Stimulated activated CD4-positive, alpha-beta T cell treated with anti-CD3 and anti-CD28 coated beads, Interleukin-12 subunit alpha, Interleukin-12 subunit beta, amount 100 ng/mL, for 4 hours (primary cell): ENCODE measurements at regions not wholly inside any gene's neighbourhood (a gene's known extent, or its start where the extent isn't known, plus 50 kb on each side); places are given as distances from the start of the nearest gene placed in this dataset.

Experiments
- DNase-seq: peaks from one replicate; pipeline ENCODE4 v3.0.0-alpha.2; 2020

DNA sequence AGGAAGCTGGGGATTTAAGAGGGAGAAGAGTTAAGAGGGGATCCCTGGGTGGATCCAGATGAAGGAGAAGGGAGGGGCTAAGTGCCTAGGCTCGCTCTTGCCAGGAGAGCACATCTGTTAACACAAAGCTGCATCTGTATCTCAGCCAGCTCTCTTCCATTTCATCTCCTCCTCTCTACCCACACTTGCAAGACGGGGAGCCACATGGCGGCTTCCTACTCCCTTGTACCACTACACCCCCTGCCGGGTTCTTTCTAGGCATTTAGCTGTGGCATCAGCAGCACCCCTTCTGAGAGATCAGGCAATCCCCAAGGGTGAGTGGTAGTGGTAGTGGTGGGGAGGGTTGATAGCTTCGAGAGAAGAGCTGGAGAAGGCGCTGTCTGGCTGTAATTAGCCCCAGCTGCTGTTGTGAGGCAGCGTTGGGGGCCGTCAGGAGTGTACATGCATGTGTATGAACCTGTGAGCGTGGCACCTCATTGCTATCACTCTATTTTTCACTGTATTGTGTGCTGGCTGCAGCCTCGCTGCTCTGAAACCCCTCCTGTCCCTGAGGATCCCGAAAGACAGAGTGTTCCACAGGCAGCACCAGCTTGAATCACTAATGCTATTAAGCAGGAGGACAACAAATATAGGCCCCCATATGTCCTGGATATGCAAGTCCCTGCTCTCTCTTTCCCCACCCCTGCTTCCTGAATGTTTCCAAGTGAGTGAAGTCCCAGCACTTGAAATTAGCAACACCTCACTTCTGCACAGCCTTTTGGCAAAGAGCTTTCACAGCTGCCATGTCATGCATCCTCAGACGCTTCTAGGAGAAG is 73.7 kb downstream of the RTL9 start:
- no peak for DNase-seq

DNA sequence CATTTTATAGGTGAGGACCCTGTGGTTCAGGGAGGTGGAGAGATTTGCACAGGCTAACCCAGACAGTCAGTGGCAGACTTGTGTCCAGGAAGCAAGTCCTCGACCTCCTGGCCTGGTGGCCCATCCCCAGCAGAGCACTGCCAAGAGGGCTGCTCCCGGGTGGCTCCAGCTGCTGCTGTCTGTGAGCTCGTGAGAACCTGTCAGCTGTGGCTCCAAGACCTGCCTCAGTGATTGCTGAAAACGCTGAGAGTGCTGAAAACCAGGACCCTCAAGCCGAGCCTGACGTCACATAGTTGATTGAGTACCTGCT is 74.2 kb downstream of the RTL9 start:
- no peak for DNase-seq

DNA sequence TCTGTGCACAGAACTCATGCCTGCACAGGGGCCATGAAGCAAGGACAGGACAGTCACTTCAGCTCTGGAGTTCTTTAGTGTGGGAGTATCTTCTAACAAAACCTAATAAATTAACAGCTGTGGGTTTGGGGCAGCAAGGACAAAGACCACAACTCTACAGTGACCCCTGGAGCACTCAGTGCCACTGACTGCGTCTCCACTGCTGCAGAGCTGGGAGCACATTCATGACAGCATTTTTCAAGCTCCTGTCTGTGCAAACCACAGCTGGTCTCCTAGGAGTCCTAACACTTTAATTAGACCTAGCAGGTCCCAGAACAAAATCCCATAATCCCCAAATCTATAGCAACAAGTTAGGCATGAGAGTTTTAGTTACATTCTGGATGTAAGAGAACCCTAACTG is 76.5 kb downstream of the RTL9 start:
- no peak for DNase-seq

DNA sequence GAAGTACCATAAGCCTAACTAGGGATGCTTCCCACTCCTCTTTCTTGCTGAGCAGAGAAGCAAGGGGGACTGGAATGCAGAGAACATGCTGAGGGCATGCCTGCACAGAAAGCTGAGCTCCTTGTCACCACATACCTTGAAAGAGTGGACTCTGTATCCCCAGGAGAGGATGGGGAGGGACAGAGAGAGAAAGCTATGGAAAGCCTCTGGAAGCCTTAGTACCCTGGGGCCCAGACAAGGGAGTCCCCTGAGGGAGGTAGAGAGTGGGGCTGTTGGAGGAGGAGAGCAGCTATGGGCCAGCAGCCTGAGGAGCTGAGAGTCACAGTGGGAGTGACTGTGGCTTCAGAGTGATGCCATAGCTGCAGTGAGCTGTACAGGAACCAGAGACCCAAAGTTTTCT is 77.9 kb downstream of the RTL9 start:
- DNase-seq, result no peak

DNA sequence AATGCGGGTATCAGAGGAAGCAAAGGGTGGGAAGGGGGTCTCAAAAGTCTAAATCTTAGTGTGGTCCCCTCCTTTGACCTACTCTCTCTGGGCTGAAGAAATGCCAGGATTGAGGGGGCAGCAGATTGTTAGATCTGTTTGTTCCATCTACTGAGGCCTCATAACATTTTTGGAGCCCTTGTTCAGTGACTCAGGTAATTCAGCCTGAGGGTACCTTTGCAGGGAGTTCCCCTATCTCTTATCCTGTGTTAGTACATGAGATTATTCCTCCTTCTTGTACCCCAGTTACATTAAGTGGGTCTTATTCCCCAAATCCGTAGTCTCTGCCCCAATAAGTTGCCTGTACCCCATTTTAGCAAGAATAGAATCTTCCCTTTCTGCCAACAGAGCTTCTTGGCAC is 79.0 kb downstream of the RTL9 start:
- DNase-seq, result no peak

DNA sequence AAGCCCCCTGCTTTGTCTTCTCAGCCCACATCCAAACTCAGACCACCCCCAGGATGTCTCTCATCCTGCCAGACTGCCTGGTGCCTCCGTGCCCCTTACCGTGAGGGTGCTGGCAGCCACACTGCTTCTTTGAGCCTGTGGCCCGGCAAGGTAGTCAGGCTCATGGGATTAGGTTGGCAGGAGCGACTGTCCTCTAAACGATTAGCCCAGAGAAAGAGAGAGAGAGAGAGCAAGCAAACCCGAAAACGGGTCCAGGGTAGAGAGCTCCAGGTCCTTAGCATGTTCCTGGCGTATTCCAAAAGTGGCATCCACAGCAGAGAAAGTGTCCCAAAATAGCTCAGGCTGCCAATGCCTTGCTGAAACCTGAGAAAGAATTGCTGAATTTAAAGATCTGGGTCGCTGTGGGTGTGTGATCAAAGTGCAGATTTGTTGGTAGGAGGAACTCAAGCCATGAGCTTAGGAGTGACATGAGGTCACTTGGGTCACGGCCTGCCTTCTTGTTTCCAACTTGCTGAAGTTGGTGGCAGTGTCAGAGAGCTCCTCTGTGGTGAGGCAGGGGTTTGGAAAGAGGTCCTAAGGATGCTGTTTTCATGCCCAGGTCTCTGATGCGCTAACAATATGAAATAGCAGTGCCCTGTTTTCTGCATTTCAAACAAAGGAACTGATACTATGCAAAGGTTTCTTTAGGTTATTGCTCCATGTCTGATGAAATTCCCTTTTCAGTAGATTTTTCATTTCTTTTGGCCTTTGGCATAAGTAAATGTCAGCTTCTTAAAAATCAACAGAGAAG is 81.6 kb downstream of the RTL9 start:
- DNase-seq, result no peak

DNA sequence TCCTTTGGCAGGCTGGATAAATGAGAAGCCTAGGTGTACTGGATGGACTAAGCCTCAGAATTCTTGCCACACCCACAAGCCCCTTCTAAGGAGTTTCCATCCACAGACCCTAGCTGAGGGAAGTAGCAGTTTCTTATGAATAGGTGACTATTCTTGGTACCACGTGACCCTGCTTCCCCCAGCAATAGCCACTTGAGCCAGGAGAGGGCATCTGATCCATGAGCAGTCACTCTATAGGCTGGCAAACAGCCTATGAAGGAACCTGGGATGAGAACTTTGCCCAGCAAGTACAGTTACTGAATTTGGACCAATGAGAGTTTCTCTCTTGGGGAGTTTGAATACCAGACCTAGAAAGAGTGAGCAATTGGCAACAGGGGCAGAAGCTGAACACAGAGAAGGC is 84.0 kb downstream of the RTL9 start:
- no peak for DNase-seq

DNA sequence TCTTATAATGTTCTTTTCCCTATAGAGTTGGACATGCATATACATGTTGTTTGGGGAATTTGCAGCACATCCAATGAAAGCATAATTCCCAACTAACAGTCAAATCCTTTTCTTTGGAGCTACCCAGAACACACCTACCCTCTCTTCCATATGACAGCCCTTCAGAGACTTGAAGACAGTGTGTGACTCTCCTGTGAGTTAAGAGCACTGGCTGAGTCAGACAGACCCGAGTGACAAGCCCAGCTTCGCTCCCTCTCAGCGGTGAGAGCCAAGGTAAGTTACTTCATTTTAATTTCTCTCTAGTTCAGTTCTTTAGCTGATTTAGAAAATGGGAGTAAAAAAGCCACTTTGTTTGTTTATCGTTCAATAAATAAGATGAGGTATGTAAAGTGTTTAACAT is 86.3 kb downstream of the RTL9 start:
- DNase-seq, result no peak

DNA sequence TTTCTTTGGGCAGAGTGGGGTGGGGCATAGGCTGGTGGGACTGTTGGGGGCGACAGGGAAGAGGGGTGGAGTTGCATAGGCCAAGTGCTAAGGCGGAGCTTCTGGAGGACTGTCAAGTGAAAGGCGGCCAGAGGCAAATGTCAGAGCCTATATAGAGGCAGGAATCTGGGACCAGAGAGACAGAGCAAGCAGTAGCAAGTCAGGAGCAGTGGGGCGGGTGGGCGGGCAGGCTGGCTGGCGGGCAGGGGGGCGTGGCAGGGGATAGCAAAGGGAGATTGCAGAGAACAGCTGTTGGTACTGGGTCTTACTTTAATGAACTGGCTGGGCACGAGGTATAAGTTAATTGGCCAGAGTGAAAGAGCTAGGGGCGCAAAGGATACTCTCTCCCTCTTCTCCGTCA is 89.8 kb downstream of the RTL9 start:
- DNase-seq, result no peak

DNA sequence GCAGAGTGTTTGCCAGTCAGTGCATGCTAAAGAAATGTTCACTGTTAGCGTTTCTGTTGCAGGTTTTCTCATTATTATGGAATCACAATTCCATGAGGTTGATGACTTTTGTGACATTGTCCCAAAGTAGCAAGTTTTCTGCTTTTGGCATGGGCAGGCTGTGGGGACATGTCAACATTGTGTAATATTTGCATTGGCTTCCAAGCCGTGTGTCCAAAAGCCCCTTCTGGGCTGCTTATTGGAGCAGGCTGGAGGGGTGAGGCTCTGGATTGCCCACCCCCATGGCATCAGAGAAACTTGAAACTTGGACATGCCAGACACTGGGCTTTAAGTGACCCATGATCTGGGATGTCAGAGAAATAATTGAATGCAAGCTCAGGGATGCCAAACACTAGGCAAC is 90.7 kb downstream of the RTL9 start:
- no peak for DNase-seq

DNA sequence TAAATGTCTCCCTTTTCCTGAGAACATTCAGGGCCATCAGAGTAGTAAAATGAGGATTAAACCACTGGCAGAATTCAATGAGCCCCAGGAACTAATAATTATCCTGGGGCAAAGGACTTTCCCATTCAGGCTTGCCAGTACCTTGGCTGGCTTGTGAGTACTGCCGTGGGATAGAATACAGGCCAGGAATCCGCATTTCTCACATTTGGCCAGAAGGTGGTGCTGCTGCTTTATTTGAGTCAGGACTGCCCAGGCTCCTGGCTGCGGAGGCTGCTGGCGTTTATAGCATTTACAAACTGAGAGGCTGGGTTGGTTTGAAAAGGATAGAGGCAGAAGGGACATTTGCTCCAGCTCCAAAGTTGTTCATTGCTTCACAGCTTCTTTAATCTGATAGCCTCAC is 91.4 kb downstream of the RTL9 start:
- DNase-seq, result peak; percentile 37

DNA sequence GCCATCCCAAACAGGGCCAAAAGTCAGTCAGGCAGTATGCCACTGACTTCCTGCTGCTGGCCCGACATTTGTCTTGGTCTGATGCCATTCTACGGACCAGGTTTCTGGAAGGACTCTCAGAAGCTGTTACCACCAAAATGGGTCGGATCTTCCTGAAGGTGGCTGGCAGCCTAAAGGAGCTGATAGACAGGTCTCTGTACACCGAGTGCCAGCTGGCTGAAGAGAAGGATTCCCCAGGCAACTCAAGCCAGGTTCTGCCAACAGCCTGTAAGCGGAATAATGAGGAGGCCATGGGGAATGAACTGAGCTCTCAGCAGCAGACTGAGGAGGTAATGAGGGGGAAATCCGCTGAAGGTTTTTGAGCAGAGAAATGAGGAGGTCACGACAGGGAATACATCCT is 95.7 kb downstream of the RTL9 start:
- DNase-seq, result no peak

DNA sequence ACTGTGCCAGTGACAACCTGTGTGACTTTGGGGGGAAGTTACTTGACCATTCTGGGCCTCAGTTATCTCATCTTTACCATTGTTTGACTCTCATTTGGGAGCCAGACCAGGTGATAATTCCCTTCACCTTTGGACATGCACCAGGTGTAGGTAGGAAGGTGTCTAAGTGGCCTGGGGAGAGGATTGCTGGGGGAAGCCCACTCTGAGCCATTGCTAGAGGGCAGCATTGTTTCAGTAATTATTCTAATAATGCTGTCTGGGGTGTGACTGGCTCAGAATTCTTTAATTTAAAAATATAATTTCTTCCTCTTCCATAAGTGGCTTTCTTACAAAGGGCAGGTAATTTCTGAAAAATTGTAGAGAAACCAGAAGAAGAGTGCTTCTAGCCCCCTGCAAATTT is 104.3 kb downstream of the RTL9 start:
- no peak for DNase-seq

DNA sequence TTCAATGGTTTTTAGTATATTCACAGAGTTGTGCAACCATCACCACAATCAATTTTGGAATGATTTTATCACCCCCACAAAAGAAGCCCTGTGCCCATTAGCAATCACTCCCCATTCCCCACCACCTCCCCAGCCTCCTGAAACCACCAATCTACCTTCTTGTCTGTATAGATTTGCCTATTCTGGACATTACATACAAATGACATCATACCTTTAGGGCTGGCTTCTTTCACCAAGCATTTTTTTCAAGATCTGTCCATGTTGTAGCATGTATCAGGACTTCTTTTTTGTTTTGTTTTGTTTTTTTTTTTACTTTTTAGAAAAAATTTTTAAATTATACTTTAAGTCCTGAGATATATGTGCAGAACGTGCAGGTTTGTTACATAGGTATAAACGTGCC is 108.1 kb downstream of the RTL9 start:
- no peak for DNase-seq

DNA sequence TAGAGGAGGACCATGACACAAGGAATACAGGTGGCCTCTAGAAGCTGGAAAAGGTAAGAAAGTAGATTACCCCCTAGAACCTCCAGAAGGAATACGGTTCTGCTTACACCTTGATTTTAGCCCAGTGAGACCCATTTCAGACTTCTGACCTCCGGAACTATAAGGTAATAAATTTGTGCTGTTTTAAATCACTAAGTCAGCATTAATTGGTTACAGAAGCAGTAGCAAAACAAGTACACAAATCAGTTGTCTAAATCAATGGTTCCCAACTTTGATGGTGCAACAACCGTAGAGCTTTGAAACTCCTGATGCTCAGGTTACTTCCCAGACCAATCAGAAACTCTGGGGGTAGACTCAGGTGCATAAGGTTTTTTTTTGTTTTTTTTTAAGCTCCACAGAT is 113.6 kb downstream of the RTL9 start:
- DNase-seq, result no peak

DNA sequence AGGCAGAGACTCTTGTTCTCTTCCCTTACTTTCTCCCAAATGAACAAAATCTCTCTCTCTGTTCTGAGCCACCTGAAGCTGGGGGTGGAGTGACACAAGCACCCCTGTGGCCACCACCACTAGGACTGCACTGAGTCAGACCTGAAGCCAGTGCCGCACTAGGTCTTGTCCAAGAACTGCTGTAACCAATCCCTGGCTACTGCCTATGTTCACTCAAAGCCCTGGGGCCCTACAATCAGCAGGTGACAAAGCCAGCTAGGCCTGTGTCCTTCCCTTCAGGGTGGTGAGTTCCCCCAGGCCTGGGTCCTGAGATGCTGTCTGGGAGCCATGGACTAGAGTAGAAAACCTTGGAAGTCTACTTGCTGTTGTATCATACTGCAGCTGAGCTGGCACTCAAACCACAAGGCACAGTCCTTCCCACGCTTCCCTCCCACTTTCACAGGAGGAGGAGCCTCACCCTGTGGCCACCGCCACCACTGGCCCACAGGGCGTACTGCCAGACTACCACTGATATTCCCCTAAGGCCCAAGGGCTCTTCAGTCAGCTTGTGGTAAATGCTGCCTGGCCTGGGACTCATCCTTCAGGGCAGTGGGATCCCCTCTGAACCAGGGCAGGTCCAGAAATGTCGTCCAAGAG is 119.1 kb downstream of the RTL9 start:
- DNase-seq, result no peak

DNA sequence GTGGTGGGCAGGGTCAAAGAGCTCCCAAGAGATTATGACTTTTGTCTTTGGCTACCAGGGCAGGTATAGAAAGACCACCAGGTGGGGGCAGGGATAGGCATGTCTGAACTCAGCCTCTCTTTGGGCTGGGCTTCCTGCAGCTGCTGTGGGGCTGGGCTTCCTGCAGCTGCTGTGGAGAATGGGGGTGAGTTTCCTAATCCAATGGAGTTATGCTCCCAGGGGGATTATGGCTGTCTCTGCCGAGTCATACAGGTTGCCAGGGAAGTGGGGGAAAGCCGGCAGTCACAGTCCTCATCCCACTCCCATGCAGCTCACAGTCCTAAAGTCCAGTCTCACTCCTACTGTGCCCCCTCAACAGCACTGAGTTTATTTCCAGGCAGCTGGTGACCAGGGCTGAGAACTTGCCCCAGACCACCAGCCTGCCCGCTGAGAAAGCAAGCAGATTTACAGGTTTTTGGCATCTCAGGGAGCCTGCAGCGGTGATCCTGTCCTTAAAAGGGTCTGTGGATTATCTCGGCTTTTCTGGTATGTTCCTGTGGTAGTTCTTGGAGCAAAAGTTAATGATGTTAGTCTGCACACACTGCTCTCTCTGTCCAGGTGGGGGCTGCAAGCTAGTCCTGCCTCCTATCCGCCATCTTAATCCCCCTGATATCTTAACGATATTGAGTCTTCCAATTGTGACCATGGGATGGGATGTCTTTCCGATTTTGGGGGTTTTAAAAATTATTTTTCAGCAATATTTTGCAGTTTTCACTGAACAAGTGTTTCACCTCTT is 133.4 kb downstream of the RTL9 start:
- DNase-seq, result no peak

DNA sequence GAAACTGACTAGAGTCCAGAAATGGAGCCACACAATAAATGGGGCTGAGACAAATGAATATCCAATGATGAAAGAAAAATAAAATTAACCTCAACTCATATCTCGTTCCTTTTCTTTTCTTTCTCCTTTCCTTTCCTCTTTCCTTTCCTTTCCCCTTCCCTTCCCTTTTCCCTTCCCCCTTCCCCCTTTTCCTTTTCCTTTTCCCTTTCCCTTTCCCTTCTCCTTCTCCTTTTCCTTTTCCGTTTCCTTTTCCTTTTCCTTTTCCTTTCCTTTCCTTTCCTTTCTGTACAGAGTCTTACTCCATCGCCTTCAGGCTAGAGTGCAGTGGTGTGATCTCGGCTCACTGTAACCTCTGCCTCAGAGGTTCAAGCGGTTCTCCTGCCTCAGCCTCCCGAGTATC is 146.3 kb downstream of the RTL9 start:
- no peak for DNase-seq

DNA sequence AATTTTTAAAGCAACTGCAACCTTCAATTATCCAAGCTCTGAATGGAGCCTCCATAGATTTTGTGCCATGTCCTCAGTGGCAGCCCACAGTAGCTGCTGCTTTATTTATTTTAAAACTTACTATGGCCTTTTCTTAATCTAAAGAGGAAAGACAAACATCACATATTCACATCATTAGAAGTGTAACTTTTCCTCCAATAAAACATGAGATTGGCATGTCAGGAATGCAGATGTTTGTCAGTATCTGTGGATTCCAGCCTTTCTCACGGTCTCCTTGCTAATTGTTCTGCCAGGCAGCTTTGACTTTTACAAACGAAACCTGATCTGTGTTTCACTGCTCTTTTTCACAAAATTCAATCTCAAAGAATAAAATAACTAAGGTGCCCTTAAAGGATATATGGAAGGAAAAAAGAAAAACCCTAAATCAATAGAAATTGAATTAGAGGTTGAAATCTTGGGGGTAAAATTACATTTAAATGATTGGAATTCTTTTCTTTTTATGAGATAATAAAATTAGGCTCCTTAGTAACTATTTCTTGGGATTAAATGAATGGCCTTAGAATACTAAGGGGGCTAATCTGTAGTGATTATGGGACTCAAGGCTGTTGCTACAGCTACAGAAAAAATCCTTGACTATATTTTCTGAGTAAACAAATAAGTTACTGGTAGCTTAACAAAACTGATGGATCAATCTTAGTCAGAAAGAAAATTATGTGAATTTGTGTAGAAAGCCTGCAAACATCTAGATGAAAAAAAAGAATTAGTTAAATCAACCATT is 151.3 kb downstream of the RTL9 start:
- DNase-seq, result no peak

DNA sequence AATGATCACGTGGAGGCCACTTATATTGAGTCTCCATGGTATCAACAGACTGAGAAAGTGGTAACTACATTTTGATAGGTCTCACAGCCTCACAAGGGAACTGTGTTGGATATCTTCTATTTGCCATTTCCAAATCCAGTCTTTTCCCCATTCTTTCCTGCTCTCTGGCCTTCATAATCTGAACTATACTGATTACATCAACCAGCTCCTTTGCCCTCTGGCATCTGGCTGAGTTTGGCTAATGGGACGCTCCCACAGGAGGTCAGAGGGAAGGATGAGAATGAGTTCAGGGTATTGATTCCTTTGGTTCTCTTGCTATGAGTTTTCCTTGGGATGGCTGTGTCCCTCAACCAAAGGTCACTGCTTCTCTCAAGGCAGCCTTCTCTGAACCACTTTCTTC is 152.6 kb downstream of the RTL9 start:
- DNase-seq, result no peak

DNA sequence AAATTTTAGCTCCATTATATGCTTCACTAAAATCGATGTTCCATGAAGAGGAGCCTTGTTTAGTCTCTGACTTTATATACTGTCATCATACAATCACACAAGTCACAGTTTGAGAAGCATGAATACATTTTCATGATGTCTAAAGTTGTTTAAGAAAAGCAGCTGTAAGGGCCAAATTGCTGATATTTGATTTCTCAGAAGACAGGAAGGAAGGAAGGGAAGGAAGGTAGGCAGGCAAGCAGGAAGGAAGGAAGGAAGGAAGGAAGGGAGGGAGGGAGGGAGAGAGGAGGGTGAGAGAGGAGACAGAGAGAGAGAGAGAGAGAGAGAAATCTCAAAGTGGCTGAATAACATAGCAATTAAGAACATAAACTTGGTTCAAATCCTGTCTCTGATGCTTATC is 153.7 kb downstream of the RTL9 start:
- DNase-seq, result no peak

DNA sequence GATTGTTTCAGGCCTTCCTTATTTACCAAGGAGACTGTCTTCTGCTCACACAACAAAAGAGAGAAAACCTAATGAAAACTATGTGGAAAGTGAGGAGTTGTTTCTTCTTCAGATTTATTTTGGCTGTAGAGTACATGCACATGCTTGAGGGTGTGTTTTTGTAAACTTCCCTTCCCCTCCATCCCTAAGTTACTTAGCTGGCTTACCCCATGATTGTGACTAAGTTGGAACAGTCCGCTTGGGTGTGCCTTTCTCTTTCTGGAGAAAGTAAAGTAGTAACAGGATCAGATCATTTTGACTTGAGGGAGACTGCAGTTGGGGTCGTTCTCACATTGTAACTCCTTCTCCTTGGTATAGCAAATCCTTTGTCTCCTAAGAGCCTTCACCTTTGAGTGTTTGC is 155.9 kb downstream of the RTL9 start:
- no peak for DNase-seq

DNA sequence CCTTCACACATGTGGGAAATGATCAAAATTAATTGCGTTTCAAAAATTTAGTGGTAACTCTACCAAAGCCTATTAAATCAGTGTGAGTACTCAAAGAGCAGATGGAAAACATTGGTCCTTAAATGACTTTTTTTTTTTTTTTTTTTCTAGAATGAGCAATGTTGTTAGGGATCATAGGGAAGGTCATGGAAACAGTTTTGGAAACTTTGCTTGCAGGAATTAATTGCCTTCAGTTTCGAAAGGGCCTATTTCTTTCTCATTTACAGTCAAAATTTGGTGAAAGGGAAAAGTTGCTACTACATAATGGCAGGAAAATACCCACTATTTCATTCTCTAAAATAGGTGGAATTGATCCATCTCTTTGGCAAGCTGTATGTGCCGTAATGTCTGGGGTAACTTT is 160.9 kb downstream of the RTL9 start:
- DNase-seq, result no peak
